ENCODE measurements at regions not wholly inside any gene's neighbourhood (a gene's known extent, or its start where the extent isn't known, plus 50 kb on each side); places are given as distances from the start of the nearest gene placed in this dataset.

DNA sequence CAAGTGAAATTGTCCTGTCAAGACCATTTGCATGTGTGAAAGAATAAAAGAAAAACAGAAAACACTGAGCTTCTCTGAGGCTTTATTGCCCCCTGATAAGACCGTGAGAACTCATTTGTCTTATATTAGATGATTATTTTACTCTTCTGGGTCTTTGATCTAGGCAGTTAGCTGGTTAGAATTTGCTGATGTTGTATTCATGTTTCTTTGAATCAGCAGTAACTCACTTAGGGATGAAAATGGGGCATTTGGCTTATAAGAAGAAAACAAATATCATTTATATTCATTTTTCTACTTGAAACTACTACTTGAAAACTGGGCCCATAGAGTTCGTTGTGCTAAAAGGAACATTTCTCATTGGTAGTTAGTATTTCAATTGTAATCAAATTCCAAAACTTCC is 93.1 kb upstream of the RBFOX1 start:
- peaks cover 0 to 6% (median 0%) of the 10 kb centered on the region in 4 donors for H3K9me3 ChIP-seq (ENCODE audit: control insufficient read depth in 4 of 4, insufficient read depth in 3 of 4, low read length in 3 of 4)
- H3K9ac ChIP-seq (ENCODE audit: insufficient read depth in 1 of 2, low read length in 2 of 2): no peak overlapping the region
- WGBS, 2 donors: 73 to 83% methylated on average over 2 of the region's 2 CpGs
- no peak overlapping the region for H3K27ac ChIP-seq (ENCODE audit: low read depth in 1 of 2, low read length in 1 of 2)
- TF ChIP-seq, protein P1, sequence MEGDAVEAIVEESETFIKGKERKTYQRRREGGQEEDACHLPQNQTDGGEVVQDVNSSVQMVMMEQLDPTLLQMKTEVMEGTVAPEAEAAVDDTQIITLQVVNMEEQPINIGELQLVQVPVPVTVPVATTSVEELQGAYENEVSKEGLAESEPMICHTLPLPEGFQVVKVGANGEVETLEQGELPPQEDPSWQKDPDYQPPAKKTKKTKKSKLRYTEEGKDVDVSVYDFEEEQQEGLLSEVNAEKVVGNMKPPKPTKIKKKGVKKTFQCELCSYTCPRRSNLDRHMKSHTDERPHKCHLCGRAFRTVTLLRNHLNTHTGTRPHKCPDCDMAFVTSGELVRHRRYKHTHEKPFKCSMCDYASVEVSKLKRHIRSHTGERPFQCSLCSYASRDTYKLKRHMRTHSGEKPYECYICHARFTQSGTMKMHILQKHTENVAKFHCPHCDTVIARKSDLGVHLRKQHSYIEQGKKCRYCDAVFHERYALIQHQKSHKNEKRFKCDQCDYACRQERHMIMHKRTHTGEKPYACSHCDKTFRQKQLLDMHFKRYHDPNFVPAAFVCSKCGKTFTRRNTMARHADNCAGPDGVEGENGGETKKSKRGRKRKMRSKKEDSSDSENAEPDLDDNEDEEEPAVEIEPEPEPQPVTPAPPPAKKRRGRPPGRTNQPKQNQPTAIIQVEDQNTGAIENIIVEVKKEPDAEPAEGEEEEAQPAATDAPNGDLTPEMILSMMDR (IDR thresholded peaks at IDR 0.05; ENCODE audit: control extremely low read depth, extremely low read depth): no peak
- no peaks in the 10 kb centered on the region for H3K36me3 ChIP-seq (ENCODE audit: control insufficient read depth in 4 of 4, insufficient read depth in 4 of 4, low read length in 4 of 4)
- peaks cover 0 to 2% (median 0%) of the 10 kb centered on the region in 3 donors for H3K27me3 ChIP-seq (ENCODE audit: control insufficient read depth in 3 of 3, insufficient read depth in 3 of 3, low read length in 2 of 3)
- H3K4me3 ChIP-seq: no peak overlapping the region
- no peaks in the 10 kb centered on the region for H3K4me1 ChIP-seq (ENCODE audit: control insufficient read depth in 5 of 5, insufficient read depth in 5 of 5, low read length in 5 of 5)
- no peak for ATAC-seq (ENCODE audit: insufficient read depth, low FRiP score)
- no peak for DNase-seq

DNA sequence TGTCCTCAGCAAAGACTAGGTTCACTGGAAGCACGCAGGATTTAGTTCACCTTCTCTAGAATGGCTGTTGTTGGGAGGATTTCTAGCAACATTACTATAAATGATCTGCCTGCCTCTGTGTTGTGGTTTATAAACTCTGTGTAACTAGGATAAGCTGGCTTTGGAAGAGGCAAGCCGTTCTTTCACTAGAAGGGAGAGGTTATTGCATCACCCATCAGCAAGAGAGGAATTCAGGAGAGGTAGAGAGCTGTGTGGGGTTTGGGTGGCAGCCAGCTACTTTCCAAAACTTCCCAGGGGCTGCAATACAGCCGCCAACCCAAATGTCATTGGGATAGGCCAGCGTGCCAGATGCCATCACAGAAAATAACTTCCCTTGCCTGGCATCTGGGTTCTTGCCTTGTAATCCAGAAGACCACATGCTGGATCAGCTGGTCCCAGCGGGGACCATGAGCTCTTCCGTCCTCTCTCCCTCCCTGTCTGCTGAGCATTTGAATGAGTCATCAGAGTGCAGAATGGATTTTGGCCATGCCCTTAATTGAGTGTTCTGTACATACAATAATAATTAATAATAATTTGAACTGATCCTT is 95.7 kb upstream of the RBFOX1 start:
- ATAC-seq (ENCODE audit: insufficient read depth, low FRiP score): no peak
- TF ChIP-seq, protein P1 (IDR thresholded peaks at IDR 0.05; ENCODE audit: control extremely low read depth, extremely low read depth): no peak
- H3K9me3 ChIP-seq (ENCODE audit: control insufficient read depth in 4 of 4, insufficient read depth in 3 of 4, low read length in 3 of 4): peaks cover 0 to 4% (median 0%) of the 10 kb centered on the region in 4 donors
- DNase-seq: no peak
- peaks cover 0 to 2% (median 0%) of the 10 kb centered on the region in 3 donors for H3K27me3 ChIP-seq (ENCODE audit: control insufficient read depth in 3 of 3, insufficient read depth in 3 of 3, low read length in 2 of 3)
- no peak overlapping the region for H3K9ac ChIP-seq (ENCODE audit: insufficient read depth in 1 of 2, low read length in 2 of 2)
- H3K36me3 ChIP-seq (ENCODE audit: control insufficient read depth in 4 of 4, insufficient read depth in 4 of 4, low read length in 4 of 4): no peaks in the 10 kb centered on the region
- H3K4me3 ChIP-seq: no peak overlapping the region
- no peak overlapping the region for H3K27ac ChIP-seq (ENCODE audit: low read depth in 1 of 2, low read length in 1 of 2)
- H3K4me1 ChIP-seq (ENCODE audit: control insufficient read depth in 5 of 5, insufficient read depth in 5 of 5, low read length in 5 of 5): no peaks in the 10 kb centered on the region
- WGBS, 2 donors: 66 to 85% methylated on average over 6 of the region's 6 CpGs

- no peak overlapping the region for H3K4me3 ChIP-seq
- ATAC-seq (ENCODE audit: insufficient read depth, low FRiP score): no peak
- 47 to 76% methylated on average over 2 of the region's 2 CpGs for WGBS, 2 donors
These were observed 98.7 kb upstream of the RBFOX1 start for GRCh38 chr16:7233975-7234374.

More at GRCh38 chr16:7233975-7234374, 98.7 kb upstream of the RBFOX1 start:
- TF ChIP-seq, protein P1 (IDR thresholded peaks at IDR 0.05; ENCODE audit: control extremely low read depth, extremely low read depth): no peak
- peaks cover 0 to 4% (median 0%) of the 10 kb centered on the region in 4 donors for H3K9me3 ChIP-seq (ENCODE audit: control insufficient read depth in 4 of 4, insufficient read depth in 3 of 4, low read length in 3 of 4)
- DNase-seq: no peak
- no peak overlapping the region for H3K27ac ChIP-seq (ENCODE audit: low read depth in 1 of 2, low read length in 1 of 2)
- no peaks in the 10 kb centered on the region for H3K36me3 ChIP-seq (ENCODE audit: control insufficient read depth in 4 of 4, insufficient read depth in 4 of 4, low read length in 4 of 4)
- H3K9ac ChIP-seq (ENCODE audit: insufficient read depth in 1 of 2, low read length in 2 of 2): no peak overlapping the region
- H3K4me1 ChIP-seq (ENCODE audit: control insufficient read depth in 5 of 5, insufficient read depth in 5 of 5, low read length in 5 of 5): no peaks in the 10 kb centered on the region
- H3K27me3 ChIP-seq (ENCODE audit: control insufficient read depth in 3 of 3, insufficient read depth in 3 of 3, low read length in 2 of 3): peaks cover 0 to 2% (median 0%) of the 10 kb centered on the region in 3 donors

Measured in lung (tissue), 11 donors.